ENCODE measurements at regions not wholly inside any gene's neighbourhood (a gene's known extent, or its start where the extent isn't known, plus 50 kb on each side); places are given as distances from the start of the nearest gene placed in this dataset.
A peak's percentile ranks its signal among the peaks of the same experiment; 100 is the strongest.
"Not testable (repeated sequence)": the region's sequence is repeated elsewhere in the genome, so short reads cannot be mapped to it uniquely, and the experiment has no call there.

- no peak for DNase-seq (ENCODE audit: low read depth)
Measured at GRCh38 chr2:84288293-84288692, 170.8 kb downstream of the SUCLG1 start.

- no peak for DNase-seq (ENCODE audit: low read depth)
Measured at GRCh38 chr2:84286878-84287277, 172.2 kb downstream of the SUCLG1 start.

GRCh38 chr2:84285056-84285747 lies 173.9 kb downstream of the SUCLG1 start:
- peak; percentile 22 for DNase-seq (ENCODE audit: low read depth)

- no peak for DNase-seq (ENCODE audit: low read depth)
Measured at GRCh38 chr2:84283506-84283905, 175.6 kb downstream of the SUCLG1 start.

- no peak for DNase-seq (ENCODE audit: low read depth)
Measured at GRCh38 chr2:84281510-84281909, 177.6 kb downstream of the SUCLG1 start.

GRCh38 chr2:84280873-84281272 lies 178.2 kb downstream of the SUCLG1 start:
- no peak for DNase-seq (ENCODE audit: low read depth)

GRCh38 chr2:84278386-84278785 lies 180.7 kb downstream of the SUCLG1 start:
- DNase-seq (ENCODE audit: low read depth): no peak

GRCh38 chr2:84276590-84277255 lies 182.4 kb downstream of the SUCLG1 start:
- DNase-seq (ENCODE audit: low read depth): no peak

GRCh38 chr2:84273406-84273805 lies 185.7 kb downstream of the SUCLG1 start:
- DNase-seq (ENCODE audit: low read depth): no peak

GRCh38 chr2:84271977-84272376 lies 187.1 kb downstream of the SUCLG1 start:
- DNase-seq (ENCODE audit: low read depth): no peak

- peak; percentile 1 for DNase-seq (ENCODE audit: low read depth)
Measured at GRCh38 chr2:84257831-84258230, 201.2 kb downstream of the SUCLG1 start.

- no peak for DNase-seq (ENCODE audit: low read depth)
Measured at GRCh38 chr2:84251651-84252302, 207.3 kb downstream of the SUCLG1 start.

GRCh38 chr2:84249140-84249539 lies 209.9 kb downstream of the SUCLG1 start:
- no peak for DNase-seq (ENCODE audit: low read depth)

- no peak for DNase-seq (ENCODE audit: low read depth)
Measured at GRCh38 chr2:84247532-84247931, 211.5 kb downstream of the SUCLG1 start.

- DNase-seq (ENCODE audit: low read depth): no peak
Measured at GRCh38 chr2:84243788-84244733, 215.0 kb downstream of the SUCLG1 start.

GRCh38 chr2:84238907-84239306 lies 220.2 kb downstream of the SUCLG1 start:
- DNase-seq (ENCODE audit: low read depth): no peak

- no peak for DNase-seq (ENCODE audit: low read depth)
Measured at GRCh38 chr2:84236288-84236687, 222.8 kb downstream of the SUCLG1 start.

- no peak for DNase-seq (ENCODE audit: low read depth)
Measured at GRCh38 chr2:84234103-84234502, 225.0 kb downstream of the SUCLG1 start.

GRCh38 chr2:84231478-84231877 lies 227.6 kb downstream of the SUCLG1 start:
- no peak for DNase-seq (ENCODE audit: low read depth)

- no peak for DNase-seq (ENCODE audit: low read depth)
Measured at GRCh38 chr2:84224121-84224520, 235.0 kb downstream of the SUCLG1 start.

- DNase-seq (ENCODE audit: low read depth): no peak
Measured at GRCh38 chr2:84223191-84223590, 235.9 kb downstream of the SUCLG1 start.

- DNase-seq (ENCODE audit: low read depth): not testable (repeated sequence)
Measured at GRCh38 chr2:84221102-84221501, 238.0 kb downstream of the SUCLG1 start.
